Inflammatory macrophage (primary cell): ENCODE measurements at regions not wholly inside any gene's neighbourhood (a gene's known extent, or its start where the extent isn't known, plus 50 kb on each side); places are given as distances from the start of the nearest gene placed in this dataset.
"Not testable (repeated sequence)": the region's sequence is repeated elsewhere in the genome, so short reads cannot be mapped to it uniquely, and the experiment has no call there.

Source experiments
- DNase-seq, 2 donors: peaks; one replicate each; pipeline ENCODE4 v3.0.0-alpha.2; 2020 to 2022

DNA sequence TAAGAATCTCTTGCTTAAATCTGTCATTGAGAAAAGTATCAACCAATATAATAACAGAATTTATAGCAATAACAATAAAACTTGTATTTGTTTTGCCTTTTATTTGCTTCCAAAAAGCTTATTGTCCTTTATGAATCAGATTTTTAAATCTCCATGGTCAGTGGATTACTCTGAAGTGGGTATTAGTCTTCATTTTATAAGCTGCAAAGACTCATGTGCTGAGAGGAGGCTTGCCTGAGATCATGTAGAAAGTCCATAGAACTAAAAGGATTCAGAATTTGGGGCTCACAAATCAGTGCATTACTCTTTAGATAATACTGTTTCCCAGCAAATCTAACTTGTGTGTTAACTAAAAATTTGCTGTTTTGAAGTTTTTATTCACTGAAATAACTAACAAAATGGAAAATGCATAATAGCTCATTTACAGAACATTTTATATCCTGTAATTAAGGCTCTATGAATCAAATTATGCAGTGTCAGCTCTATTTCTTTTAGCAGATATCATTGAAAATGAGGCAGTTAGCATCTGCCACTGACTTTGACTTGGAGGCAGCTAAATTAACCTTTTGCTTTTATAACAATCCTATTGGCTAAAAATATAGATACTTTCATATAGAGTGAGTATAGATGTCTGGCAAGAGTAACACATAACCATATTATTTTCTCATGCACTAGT is 781.1 kb upstream of the CITED2 start:
- DNase-seq, result no peak

DNA sequence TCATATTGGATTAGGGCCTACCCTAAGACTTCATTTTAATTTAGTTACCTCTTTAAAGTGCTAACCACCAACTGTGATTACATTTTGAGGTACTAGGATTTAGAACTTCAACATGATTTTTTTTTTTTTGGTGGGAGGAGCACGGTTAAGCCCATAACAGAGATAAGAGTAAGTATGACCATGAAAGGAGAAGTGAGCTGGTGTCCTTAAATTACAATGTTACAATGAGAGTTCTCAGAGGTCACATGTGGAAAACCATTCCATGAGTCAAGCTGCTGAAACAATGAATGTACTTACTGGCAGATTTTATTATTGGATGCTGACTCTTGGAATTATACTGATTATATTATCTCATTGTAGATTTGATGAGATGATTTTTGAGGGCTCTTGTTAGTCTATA is 779.3 kb upstream of the CITED2 start:
- DNase-seq, result no peak

DNA sequence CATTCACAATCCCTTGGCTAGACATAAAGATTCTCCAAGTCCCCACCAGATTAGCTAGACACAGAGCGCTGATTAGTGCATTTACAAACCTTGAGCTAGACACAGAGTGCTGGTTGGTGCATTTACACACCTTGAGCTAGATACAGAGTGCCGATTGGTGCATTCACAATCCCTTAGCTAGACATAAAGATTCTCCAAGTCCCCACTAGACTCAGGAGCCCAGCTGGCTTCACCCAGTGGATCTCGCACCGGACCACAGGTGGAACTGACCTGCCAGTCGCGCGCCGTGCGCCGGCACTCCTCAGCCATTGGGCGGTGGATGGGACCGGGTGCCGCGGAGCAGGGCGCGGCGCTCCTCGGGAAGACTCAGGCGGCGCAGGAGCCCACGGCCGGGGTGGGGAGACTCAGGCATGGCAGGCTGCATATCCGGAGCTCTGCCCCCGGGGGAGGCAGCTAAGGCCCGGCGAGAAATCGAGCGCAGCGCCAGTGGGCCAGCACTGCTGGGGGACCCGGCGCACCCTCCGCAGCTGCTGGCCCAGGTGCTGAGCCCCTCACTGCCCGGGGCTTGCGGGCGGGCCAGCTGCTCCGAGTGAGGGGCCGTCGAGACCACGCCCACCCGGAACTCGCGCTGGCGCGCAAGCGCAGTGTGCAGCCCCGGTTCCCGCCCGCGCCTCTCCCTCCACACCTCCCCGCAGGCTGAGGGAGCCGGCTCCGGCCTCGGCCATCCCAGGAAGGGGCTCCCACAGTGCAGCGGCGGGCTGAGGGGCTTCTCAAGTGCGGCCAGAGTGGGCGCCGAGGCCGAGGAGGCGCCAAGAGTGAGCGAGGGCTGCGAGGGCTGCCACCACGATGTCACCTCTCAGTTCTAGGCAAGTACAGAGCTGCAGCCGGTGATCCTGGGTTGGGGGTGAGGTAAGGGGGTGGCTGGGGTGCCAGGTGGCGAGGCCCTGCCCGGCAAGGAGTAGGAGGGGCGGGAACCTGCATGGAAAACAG is 773.7 kb upstream of the CITED2 start:
- DNase-seq, result not testable (repeated sequence)

DNA sequence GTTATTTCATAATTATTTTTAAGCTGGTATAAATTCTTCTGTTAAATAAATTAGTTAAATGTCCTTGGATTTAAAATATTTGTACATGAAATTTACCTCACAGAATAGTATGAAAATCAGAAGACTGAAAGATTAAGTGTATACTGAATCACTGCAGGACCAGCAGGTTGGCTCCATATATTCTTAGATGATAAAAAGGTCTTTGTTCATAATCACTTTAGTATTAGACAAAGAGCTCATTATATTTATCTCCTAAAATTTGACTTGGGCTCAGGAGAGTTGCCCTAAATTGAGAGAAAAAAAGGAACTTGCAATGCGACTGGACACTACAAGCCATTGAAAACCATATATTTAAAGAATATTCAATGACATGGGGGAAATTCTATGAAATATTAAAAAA is 766.4 kb upstream of the CITED2 start:
- no peak for DNase-seq

DNA sequence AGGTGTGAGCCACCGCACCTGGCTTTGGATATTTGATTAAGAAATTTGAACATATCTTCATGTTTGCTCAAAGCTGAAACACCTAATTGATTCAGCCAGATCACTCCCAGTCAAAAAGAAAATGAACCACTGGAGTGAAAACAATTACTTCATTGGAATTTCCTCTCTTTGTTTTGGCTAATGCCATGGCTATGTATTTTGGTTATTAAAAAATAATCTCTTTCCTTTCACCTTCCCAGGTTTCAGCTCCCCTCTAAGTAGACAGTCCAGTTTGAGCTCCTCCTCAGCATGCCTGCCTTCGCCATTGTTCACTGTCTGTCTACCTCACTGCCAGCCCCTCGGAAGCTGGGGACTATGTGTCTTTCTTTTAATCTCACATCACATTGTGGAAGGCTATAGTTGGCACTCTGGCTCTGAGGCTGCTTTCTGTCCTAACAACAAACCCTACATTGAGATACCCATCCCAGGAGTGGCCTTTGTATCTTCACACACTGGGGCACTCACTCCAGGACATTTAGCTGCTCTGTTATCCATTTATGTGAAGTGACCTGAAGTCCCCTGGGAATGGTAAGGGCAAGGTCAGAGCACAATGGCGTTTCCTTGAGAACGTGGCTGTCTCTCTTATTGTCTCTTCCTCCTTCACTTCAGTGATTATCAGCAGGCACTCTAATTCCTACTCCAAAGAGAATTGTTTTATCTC is 764.0 kb upstream of the CITED2 start:
- no peak for DNase-seq

DNA sequence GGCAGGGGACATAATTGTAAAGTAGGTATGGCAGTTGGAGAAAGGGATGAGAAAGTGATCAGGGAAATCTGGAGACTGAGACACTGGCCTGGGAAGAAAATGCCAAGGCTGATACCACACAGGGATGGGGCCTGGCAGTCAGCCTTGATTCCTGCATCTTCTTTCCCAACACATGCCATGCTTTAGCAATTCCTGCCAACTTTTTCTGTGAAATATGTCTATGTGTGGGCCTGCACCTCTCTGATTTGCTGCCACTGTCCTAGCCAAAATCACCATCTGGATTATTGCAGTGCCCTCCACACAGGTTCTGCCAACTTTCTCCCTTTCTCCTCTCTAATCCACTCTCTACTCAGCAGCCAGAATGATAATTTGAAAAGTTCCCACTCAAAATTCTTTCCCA is 759.8 kb upstream of the CITED2 start:
- no peak for DNase-seq

DNA sequence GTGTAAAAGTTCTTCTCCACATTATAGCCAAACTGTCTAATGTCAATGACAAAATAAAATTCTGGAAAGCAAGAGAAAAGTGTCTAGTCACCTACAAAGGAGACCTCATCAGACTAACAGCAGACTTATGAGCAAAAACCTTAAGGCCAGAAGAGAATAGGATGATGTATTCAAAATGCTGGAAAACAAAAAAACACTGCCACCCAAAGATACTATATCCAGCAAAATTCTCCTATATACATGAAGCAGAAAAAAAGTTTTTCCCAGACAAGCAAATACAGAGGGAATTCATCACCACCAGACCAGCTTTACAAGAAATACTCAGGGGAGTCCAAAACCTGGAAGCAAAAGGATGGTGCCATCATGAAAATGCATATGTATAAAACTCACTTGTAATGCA is 755.6 kb upstream of the CITED2 start:
- no peak for DNase-seq

DNA sequence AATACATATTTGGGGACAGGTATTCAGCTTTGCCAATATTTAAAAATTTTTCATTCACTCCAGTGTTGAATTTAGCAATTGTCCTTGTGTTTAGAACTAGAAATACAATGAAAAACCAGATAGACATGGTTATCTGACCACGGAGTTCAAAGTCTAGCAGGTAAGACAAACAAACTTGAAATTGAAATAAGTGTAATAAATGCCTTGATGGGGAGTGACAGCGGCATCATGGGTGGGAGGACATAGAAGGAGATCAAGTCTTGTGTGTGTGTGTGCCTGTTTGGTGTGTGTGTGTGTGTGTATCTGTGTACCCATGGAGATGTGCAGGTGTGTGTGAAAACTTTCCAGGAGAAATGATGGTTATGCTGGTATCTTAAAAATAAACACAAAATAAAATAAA is 750.0 kb upstream of the CITED2 start:
- DNase-seq, result no peak

DNA sequence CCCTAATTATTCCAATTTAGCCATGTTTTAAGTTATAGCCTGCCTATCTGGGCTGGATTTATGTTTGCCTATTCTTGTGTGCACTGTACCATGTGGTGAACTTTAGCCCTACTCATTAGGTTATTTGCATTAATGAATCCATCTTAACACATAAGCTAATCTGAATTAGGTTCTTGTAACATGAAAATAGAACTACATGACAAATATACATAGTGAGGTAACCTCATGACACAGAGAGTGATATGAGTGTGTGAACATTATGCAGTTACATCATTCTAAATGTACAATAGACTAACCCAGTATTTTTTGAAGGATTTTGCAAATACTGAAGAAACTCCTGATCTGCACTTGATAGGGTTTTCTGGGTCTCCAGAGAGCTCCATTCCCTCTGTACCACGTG is 733.7 kb upstream of the CITED2 start:
- DNase-seq, result no peak

DNA sequence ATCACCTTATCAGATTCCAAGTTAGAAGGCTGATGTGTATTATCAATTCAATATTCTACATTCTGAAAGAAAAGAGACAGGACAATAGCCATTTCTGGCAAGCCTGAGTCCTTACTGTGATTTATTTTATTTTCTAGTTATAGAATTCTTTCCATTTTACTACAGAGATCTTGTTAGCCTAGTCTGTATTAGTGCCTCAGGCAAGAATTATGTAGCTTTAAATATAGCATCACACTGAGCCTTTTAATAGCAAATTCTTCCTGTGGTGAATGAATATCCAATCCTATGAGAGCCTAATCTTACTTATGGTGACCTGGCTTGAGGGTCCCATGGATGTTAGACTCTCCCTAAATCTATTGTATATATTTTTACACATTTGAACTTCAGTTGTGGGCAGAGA is 732.8 kb upstream of the CITED2 start:
- DNase-seq, result no peak

DNA sequence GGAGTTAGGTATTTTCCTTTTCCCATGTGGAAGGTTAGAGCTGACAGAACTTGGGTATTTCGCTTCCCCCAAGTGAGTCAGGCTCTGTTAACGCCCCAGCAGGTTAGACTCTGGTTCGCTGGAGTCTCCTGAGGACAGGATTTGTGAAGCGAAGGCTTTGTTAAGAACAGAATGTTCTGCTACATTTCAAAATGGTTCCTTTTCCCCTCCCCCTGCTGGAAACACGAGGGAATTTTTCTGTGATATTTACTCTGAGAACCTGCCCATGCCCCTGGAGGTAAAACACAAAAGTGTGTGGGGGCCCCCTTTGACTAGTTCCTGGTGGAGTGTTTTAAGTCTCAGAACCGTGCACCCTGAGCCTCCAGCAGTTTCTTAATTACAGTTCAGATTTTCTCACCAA is 731.4 kb upstream of the CITED2 start:
- peak in 1 of 2 donors; percentile 0 for DNase-seq

DNA sequence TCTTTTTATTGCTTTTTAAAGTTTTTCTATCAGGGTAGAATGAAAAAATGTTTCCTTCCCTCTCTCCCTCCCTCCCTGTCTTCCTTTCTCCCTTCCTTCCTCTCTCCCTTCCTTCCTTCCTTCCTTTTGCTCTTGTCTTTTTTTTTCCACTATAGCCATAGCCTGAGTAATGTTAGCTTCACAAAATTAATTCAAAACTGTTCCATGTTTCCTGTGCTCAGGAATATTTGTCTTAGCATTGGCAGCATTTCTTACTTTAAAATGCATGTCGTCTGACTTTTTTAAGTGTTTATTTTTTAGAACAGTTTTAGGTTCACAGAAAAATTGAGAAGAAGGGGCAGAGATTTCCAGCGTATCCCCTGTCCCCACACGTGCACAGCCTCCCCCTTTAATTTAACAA is 730.8 kb upstream of the CITED2 start:
- DNase-seq, result no peak

DNA sequence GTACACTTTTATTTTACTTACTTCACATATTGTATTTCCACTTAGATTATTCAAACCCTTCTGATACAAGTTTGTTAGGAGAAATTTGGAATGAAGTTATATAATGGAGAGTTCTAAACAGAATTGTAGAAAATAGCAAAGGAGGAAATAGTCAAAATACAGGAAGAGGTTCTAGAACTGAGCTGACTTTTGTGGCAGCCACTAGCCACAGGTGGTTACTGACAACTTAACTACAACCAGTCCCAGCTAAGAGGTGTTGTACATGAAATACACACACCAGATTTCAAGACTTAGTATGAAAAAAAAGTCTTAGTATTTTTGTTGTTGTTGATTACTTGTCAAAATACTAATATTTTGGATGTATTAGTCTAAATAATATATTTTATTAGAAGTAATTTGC is 727.4 kb upstream of the CITED2 start:
- DNase-seq, result no peak

DNA sequence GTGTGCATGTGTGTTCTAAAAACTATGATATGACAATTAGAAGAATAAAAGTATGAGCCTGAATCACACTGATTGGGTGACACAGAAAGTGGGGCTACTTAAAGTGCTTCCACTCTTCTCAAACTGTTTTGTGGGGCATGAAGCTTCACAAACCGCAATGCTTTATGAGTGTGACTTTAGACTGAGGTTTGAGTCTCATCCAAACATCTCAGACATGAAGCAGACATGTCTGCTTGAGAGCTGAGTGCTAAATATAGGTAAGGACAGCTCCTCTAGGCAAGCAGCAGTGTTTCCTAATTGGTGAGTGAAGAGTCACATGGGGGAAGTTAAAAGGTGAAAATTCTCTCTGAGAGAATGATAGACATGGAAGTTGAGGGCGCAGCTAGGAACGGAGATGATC is 726.9 kb upstream of the CITED2 start:
- DNase-seq, result no peak

DNA sequence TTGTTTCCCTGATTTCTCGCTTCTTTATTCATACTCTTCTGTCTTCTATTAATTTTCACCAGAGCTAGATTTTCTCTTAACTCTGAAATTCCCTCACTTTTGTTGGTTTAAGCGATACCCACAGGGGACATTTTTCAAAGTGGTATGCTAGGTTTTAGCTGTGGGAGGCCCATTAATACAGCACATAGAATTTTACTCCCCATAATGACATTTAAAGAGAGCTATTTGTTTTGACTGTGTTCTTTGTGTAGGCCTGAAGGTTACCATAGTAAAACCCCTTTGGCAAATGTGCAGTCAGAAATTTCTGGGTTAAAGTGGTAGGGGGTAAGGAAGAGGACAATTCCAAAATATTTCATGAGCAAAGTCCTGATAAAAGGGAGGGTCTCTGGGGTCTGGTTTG is 721.1 kb upstream of the CITED2 start:
- no peak for DNase-seq

DNA sequence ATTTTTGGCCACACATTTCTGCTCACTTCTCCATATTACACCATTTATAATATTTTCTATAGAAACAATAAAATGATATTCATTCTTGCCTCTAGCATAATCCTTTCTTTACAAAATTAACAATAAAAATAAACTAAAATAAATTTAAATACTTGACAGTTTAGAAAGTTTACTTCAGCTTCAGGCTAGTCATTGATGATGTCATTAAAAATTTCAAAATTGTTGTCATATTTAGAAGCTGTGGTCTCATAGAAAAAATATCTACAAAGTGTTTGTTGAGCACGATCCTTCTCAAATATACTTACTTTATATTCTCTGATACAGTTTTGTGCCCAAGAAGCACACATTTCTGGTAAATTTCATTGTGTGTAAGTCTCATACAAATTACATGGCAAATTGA is 717.4 kb upstream of the CITED2 start:
- no peak for DNase-seq

DNA sequence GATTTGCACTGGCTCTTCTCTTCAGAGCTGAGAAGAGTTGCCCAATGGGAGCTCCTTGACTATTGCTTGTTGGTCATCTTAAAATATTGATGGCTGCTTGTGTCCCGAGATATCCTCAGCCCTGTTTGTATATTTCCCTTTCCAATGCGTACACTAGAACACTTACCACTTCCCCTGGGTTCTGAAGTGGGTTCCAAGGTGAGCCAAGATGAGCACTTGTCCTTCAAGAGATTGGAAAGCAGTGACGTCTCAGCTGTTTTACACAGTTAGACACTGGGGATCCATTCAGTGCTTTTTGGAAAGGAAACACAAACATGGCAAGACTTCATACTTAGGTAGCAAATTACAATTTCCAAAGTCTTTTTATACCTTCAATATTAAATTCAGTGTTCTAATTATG is 716.4 kb upstream of the CITED2 start:
- DNase-seq, result no peak

DNA sequence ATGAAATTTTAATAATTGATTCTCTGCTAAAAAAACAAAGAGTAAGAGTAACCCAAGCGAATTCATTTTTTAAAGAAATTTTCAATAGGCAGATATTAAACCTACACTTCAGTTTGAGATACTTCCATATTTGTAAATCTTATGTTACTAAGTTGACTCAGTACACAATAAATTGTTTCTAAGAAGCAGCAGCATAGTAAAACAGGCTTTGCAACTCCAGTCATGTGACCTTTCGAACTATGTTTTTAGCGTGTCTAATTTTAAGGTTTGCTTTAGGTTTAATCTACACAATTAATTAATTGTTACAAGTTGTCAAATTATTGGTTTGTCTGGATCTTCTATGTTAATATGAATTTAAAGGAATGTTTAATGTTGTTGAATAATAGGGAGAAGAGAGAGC is 708.9 kb upstream of the CITED2 start:
- DNase-seq, result no peak

DNA sequence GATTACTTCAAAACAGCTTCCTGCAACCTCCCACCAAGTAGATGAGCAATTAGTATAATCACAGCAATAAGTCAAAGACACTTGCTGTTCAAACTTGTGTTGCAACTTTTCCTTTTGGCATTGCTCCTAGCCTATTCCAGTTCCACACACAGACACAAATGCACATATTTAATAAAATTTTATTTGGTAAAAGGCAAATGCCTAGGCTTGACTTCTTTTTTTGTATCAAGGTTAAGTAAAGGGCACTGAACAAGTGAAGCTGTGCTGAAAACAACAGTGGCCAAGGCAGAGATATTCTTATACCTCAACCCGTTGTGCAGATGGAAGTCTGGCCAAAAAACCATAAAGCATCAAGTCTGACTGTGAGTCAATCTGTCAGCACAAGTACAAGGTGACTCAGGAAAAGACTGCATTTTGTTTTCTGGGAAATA is 708.4 kb upstream of the CITED2 start:
- DNase-seq, result peak; percentile 11 to 24

DNA sequence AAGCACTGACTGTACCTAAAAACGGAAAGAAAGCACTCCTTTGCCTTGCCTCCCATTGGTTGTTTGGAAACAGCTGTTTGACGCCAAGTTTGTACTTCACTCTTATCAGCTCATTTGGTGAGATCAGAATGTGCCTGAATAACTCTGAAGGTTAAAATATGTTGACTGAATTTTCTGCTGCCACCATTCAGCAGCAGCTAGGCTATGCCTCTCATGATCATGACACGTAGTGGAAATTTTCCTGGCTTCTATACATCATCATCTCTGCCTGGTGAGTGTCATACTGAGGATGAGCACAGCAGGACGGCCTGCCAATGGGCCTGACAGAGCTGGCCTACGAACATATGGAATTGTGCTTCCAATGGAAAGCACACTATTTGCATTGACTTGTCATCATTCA is 704.9 kb upstream of the CITED2 start:
- no peak for DNase-seq

DNA sequence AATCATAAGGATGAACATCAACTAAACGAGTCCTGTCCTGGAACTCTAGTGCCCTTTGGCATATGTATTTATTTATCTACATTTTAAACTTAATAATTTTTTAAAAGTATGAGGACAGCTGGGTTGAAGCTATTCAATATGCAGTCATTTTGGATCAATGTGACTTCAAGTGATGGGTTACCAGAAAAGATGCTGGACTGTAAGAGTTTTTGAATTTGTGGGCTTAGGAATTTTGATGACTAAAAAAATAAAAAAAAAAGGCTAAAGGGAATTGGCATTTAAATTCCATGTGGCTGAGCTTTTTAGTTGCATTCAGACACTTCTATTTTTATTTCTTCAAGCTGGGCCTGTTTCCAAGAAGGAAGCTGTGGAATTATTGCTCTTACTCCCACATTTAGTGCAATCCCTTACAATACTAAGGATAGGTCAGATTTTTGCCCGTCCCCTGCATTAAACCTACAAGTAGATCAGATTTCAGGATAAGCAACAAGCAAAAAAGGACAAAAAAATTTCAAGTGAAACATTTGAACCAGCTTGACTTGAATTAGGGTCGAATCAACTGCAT is 704.2 kb upstream of the CITED2 start:
- DNase-seq, result no peak

DNA sequence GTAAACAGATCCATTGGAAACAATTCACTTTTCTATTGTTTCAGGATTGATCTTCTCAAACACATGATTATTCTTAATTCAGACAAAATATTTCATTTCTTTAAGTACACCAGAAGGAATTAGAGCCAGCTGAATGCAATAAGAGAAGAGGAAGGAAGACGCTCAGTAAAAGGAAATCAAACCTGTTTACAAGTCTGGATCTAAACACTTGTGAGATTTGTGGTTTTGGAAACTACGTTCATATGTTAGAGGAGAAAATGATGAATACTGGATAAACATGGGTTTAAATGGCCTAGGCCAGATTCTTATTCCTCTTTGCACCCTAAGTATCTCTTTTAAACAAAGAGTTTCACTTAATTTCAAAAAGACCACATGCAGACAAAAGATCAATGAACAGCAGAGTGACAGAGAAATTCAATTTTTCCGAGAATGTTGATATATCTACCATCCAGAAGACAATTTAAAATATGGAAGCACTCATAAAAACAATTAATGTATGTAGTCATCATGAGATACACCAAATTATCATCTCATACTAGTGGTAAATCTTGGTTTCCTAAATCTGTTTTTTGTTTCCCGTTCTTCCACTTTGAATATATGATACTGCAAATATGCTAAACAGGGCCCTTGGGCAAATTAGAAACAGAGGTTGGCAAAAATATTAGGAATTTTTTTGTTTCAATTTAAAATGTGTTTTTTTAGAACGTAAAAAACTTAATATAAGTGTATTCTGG is 703.5 kb upstream of the CITED2 start:
- no peak for DNase-seq
